ENCODE measurements at regions not wholly inside any gene's neighbourhood (a gene's known extent, or its start where the extent isn't known, plus 50 kb on each side); places are given as distances from the start of the nearest gene placed in this dataset.
"Not testable (repeated sequence)": the region's sequence is repeated elsewhere in the genome, so short reads cannot be mapped to it uniquely, and the experiment has no call there.

DNA sequence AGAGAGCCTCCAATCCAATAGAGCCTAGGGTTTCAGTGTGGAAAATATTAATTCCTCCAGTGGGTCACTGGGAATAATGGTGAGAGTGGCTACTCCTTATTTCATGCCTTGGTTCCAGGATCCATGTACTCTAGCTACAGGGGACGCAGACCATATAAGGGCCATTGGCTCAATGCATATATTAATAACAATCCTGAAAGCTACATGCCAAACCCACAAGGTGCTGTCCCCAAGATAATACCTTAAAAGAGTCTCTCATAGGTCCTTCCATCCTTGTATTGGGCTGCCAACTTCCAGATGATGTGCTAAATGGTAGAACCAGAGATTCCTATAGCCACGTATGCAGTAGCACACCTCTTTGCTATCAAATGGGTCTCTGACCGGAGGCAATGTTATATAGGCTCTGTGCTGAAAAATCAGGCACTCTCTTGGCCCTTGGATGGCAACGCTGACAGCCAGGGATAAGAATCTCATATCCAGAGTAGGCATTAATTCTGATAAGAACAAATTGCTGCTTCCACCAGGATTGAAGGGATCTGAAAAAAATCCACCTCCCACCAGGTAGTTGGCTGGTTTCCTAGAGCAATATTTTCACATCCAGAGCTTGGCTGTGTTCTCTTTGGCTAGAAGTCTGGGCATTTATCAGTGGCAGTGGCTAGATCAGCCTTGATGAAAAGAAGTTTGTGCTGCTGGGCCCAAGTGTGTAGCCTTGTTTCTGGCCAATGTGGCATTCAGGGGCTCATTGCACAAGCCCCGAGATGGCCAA, 218.1 kb upstream of the MGAT5 start:
- Histone ChIP-seq H3K23ac (ENCODE audit: low read depth, low read length, poor library complexity) (no peak overlapping the region), H2AFZ (ENCODE audit: low read length) (no peak overlapping the region), H2BK12ac (ENCODE audit: low read length) (no peak overlapping the region), H3K9ac (ENCODE audit: low read depth, low read length, poor library complexity) (no peak overlapping the region), H3K4me3 (ENCODE audit: low read length in 2 of 2) (no peak overlapping the region), H3K18ac (ENCODE audit: low read length) (no peak overlapping the region), H2BK15ac (ENCODE audit: low read length) (no peak overlapping the region), H3K9me3 (replicated peaks in 1 of 2; ENCODE audit: control insufficient read depth in 2 of 2, insufficient read depth in 1 of 2, low read depth in 1 of 2, low read length in 2 of 2) (no peaks in the 10 kb centered on the region), H3K27ac (replicated peaks; ENCODE audit: low read length) (no peak overlapping the region), H2BK5ac (ENCODE audit: low read length) (no peak overlapping the region), H2BK120ac (ENCODE audit: low read depth, low read length) (no peak overlapping the region), H2AK5ac (ENCODE audit: low read depth, low read length) (no peak overlapping the region), H4K91ac (ENCODE audit: low read depth, low read length, poor library complexity) (no peak overlapping the region), H3K36me3 (replicated peaks in 1 of 2; ENCODE audit: control insufficient read depth in 2 of 2, insufficient read depth in 2 of 2, low read length in 2 of 2) (no peaks in the 10 kb centered on the region), H3K14ac (ENCODE audit: low read length) (no peak overlapping the region), H4K8ac (ENCODE audit: low read depth, low read length) (no peak overlapping the region), H3K27me3 (ENCODE audit: control insufficient read depth in 3 of 3, insufficient read depth in 3 of 3, low read depth in 1 of 3, low read length in 3 of 3) (peaks cover 0 to 10% (median 0%) of the 10 kb centered on the region in 3 experiments), H3K4me1 (ENCODE audit: control insufficient read depth in 2 of 2, insufficient read depth in 1 of 2, low read depth in 1 of 2, low read length in 2 of 2) (no peaks in the 10 kb centered on the region), H3K4me2 (ENCODE audit: insufficient read depth, low read length, poor library complexity, severe bottlenecking) (no peak overlapping the region), H3K4ac (ENCODE audit: low read length) (no peak overlapping the region), H3K79me1 (ENCODE audit: low read depth, low read length) (peaks cover 2% of the 10 kb centered on the region)
- no peak for DNase-seq (ENCODE audit: low spot score)
- no CpG with 5 or more reads among the region's 5 CpGs for WGBS, 2 donors (ENCODE audit: extremely low coverage in 2 of 2, insufficient read length in 2 of 2, insufficient replicate concordance in 1 of 2)

DNA sequence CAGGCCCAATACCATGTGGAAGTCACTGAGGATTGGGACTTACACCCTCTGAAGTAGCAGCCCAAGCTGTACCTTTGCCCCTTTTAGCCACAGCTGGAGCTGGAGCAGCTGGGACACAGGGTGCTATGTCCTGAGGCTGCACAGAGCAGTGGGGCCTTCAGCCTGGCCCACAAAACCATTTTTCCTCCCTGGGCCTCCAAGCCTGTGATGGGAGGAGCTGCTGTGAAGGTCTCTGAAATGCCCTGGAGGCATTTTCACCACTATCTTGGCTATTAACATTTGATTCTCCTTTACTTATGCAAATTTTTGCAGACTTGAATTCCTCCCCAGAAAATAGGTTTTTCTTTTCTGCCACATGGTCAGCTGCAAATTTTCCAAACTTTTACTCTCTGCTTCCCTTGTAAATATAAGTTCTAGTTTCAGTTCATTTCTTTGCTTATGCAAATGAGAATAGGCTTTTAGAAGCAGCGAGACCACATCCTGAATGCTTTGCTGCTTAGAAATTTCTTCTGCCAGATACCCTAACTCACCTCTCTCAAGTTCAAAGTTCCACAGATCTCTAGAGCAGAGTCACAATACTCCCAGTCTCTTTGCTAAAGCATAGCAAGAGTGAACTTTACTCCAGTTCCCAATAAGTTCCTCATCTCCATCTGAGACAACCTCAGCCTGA, 213.8 kb upstream of the MGAT5 start:
- Histone ChIP-seq H3K27ac (replicated peaks; ENCODE audit: low read length) (no peak overlapping the region), H3K4me2 (ENCODE audit: insufficient read depth, low read length, poor library complexity, severe bottlenecking) (no peak overlapping the region), H4K91ac (ENCODE audit: low read depth, low read length, poor library complexity) (no peak overlapping the region), H3K14ac (ENCODE audit: low read length) (no peak overlapping the region), H2BK5ac (ENCODE audit: low read length) (no peak overlapping the region), H3K4me1 (ENCODE audit: control insufficient read depth in 2 of 2, insufficient read depth in 1 of 2, low read depth in 1 of 2, low read length in 2 of 2) (no peaks in the 10 kb centered on the region), H2BK15ac (ENCODE audit: low read length) (no peak overlapping the region), H2BK120ac (ENCODE audit: low read depth, low read length) (no peak overlapping the region), H3K79me1 (ENCODE audit: low read depth, low read length) (no peaks in the 10 kb centered on the region), H2AK5ac (ENCODE audit: low read depth, low read length) (no peak overlapping the region), H3K18ac (ENCODE audit: low read length) (no peak overlapping the region), H2AFZ (ENCODE audit: low read length) (no peak overlapping the region), H3K9ac (ENCODE audit: low read depth, low read length, poor library complexity) (no peak overlapping the region), H3K9me3 (replicated peaks in 1 of 2; ENCODE audit: control insufficient read depth in 2 of 2, insufficient read depth in 1 of 2, low read depth in 1 of 2, low read length in 2 of 2) (no peaks in the 10 kb centered on the region), H3K36me3 (replicated peaks in 1 of 2; ENCODE audit: control insufficient read depth in 2 of 2, insufficient read depth in 2 of 2, low read length in 2 of 2) (no peaks in the 10 kb centered on the region), H4K8ac (ENCODE audit: low read depth, low read length) (no peak overlapping the region), H3K23ac (ENCODE audit: low read depth, low read length, poor library complexity) (no peak overlapping the region), H3K27me3 (ENCODE audit: control insufficient read depth in 3 of 3, insufficient read depth in 3 of 3, low read depth in 1 of 3, low read length in 3 of 3) (no peaks in the 10 kb centered on the region), H2BK12ac (ENCODE audit: low read length) (no peak overlapping the region), H3K4ac (ENCODE audit: low read length) (no peak overlapping the region), H3K4me3 (ENCODE audit: low read length in 2 of 2) (no peak overlapping the region)
- DNase-seq (ENCODE audit: low spot score) = no peak
- WGBS, 2 donors (ENCODE audit: extremely low coverage in 2 of 2, insufficient read length in 2 of 2, insufficient replicate concordance in 1 of 2) = no CpG with 5 or more reads among the region's 1 CpG

DNA sequence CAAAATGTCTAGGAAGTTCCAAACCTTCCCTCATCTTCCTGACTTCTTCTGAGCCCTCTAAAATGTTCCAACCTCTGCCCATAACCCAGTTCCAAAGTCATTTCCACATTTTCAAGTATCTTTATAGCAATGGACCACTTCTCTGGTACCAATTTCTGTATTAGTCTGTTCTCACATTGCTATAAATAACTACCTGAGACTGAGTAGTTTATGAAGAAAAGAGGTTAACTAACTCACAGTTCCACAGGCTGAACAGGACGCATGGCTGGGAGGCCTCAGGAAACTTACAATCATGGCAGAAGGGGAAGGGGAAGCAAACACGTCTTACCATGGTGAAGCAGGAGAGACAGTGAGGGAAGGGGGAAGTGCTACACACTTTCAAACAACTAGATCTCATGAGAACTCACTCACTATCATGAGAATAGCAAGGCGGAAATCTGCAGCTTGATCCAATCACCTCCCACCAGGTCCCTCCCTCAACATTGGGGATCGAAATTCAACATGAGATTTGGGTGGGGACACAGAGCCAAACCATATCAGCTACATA, 213.2 kb upstream of the MGAT5 start:
- H3K27ac ChIP-seq (replicated peaks; ENCODE audit: low read length); H3K4ac ChIP-seq (ENCODE audit: low read length); H3K4me2 ChIP-seq (ENCODE audit: insufficient read depth, low read length, poor library complexity, severe bottlenecking); H3K18ac ChIP-seq (ENCODE audit: low read length); H3K4me1 ChIP-seq (ENCODE audit: control insufficient read depth in 2 of 2, insufficient read depth in 1 of 2, low read depth in 1 of 2, low read length in 2 of 2); H4K8ac ChIP-seq (ENCODE audit: low read depth, low read length); H2BK12ac ChIP-seq (ENCODE audit: low read length); H2AK5ac ChIP-seq (ENCODE audit: low read depth, low read length); H2BK15ac ChIP-seq (ENCODE audit: low read length); H3K36me3 ChIP-seq (replicated peaks in 1 of 2; ENCODE audit: control insufficient read depth in 2 of 2, insufficient read depth in 2 of 2, low read length in 2 of 2); H2BK120ac ChIP-seq (ENCODE audit: low read depth, low read length); H3K9ac ChIP-seq (ENCODE audit: low read depth, low read length, poor library complexity); DNase-seq (ENCODE audit: low spot score); H2BK5ac ChIP-seq (ENCODE audit: low read length); H3K14ac ChIP-seq (ENCODE audit: low read length); H4K91ac ChIP-seq (ENCODE audit: low read depth, low read length, poor library complexity); H3K4me3 ChIP-seq (ENCODE audit: low read length in 2 of 2); H3K27me3 ChIP-seq (ENCODE audit: control insufficient read depth in 3 of 3, insufficient read depth in 3 of 3, low read depth in 1 of 3, low read length in 3 of 3); H3K79me1 ChIP-seq (ENCODE audit: low read depth, low read length); H3K23ac ChIP-seq (ENCODE audit: low read depth, low read length, poor library complexity); H3K9me3 ChIP-seq (replicated peaks in 1 of 2; ENCODE audit: control insufficient read depth in 2 of 2, insufficient read depth in 1 of 2, low read depth in 1 of 2, low read length in 2 of 2); H2AFZ ChIP-seq (ENCODE audit: low read length): not testable (repeated sequence)
- WGBS, 2 donors (ENCODE audit: extremely low coverage in 2 of 2, insufficient read length in 2 of 2, insufficient replicate concordance in 1 of 2) = no CpG with 5 or more reads among the region's 4 CpGs

DNA sequence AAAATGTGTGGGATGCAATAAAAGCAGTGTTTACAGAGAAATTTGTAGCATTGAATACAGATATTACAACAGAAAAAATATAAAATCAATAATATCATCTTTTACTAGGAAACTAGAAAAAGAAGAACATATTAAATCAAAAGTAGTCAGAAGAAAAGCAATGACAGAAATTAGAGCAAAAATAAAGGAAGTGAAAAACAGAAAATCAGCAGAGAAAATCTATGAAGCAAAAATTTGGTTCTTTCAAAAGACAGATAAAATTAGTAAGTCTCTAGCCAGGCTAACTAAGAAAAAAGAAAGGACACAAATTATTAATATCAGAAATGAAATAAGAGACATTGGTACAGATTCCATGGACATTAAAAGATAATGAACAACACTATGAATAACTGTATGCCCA, 212.0 kb upstream of the MGAT5 start:
- no peak overlapping the region for H4K91ac ChIP-seq (ENCODE audit: low read depth, low read length, poor library complexity)
- no peaks in the 10 kb centered on the region for H3K27me3 ChIP-seq (ENCODE audit: control insufficient read depth in 3 of 3, insufficient read depth in 3 of 3, low read depth in 1 of 3, low read length in 3 of 3)
- H3K18ac ChIP-seq (ENCODE audit: low read length) = no peak overlapping the region
- H4K8ac ChIP-seq (ENCODE audit: low read depth, low read length) = no peak overlapping the region
- no peaks in the 10 kb centered on the region for H3K9me3 ChIP-seq (replicated peaks in 1 of 2; ENCODE audit: control insufficient read depth in 2 of 2, insufficient read depth in 1 of 2, low read depth in 1 of 2, low read length in 2 of 2)
- H3K4me3 ChIP-seq (ENCODE audit: low read length in 2 of 2) = no peak overlapping the region
- no peaks in the 10 kb centered on the region for H3K79me1 ChIP-seq (ENCODE audit: low read depth, low read length)
- H3K4ac ChIP-seq (ENCODE audit: low read length) = no peak overlapping the region
- no peaks in the 10 kb centered on the region for H3K36me3 ChIP-seq (replicated peaks in 1 of 2; ENCODE audit: control insufficient read depth in 2 of 2, insufficient read depth in 2 of 2, low read length in 2 of 2)
- no peak overlapping the region for H2BK120ac ChIP-seq (ENCODE audit: low read depth, low read length)
- no peak overlapping the region for H2AK5ac ChIP-seq (ENCODE audit: low read depth, low read length)
- no peak overlapping the region for H2BK5ac ChIP-seq (ENCODE audit: low read length)
- H3K27ac ChIP-seq (replicated peaks; ENCODE audit: low read length) = no peak overlapping the region
- no peak overlapping the region for H3K14ac ChIP-seq (ENCODE audit: low read length)
- H3K23ac ChIP-seq (ENCODE audit: low read depth, low read length, poor library complexity) = no peak overlapping the region
- H3K9ac ChIP-seq (ENCODE audit: low read depth, low read length, poor library complexity) = no peak overlapping the region
- H2BK12ac ChIP-seq (ENCODE audit: low read length) = no peak overlapping the region
- no peak overlapping the region for H2BK15ac ChIP-seq (ENCODE audit: low read length)
- H3K4me2 ChIP-seq (ENCODE audit: insufficient read depth, low read length, poor library complexity, severe bottlenecking) = no peak overlapping the region
- H3K4me1 ChIP-seq (ENCODE audit: control insufficient read depth in 2 of 2, insufficient read depth in 1 of 2, low read depth in 1 of 2, low read length in 2 of 2) = no peaks in the 10 kb centered on the region
- H2AFZ ChIP-seq (ENCODE audit: low read length) = no peak overlapping the region
- no peak for DNase-seq (ENCODE audit: low spot score)

Measured in neuronal stem cell (in vitro differentiated cells).